Ecto neural progenitor cell (in vitro differentiated cells): ENCODE measurements at regions not wholly inside any gene's neighbourhood (a gene's known extent, or its start where the extent isn't known, plus 50 kb on each side); places are given as distances from the start of the nearest gene placed in this dataset.
"Not testable (repeated sequence)": the region's sequence is repeated elsewhere in the genome, so short reads cannot be mapped to it uniquely, and the experiment has no call there.

ENCODE experiments used
- DNase-seq: peaks from one replicate; pipeline ENCODE4 v3.0.0-alpha.2; 2018; ENCODE audit warnings: low spot score

GRCh38 chr7:142440906-142441411 lies 183.1 kb upstream of the PRSS58 start:
- DNase-seq, result no peak

GRCh38 chr7:142440219-142440905 lies 182.5 kb upstream of the PRSS58 start:
- DNase-seq, result no peak

GRCh38 chr7:142439739-142440138 lies 181.9 kb upstream of the PRSS58 start:
- DNase-seq, result no peak

GRCh38 chr7:142438923-142439515 lies 181.2 kb upstream of the PRSS58 start:
- no peak for DNase-seq

GRCh38 chr7:142438235-142438922 lies 180.5 kb upstream of the PRSS58 start:
- DNase-seq, result peak; percentile 61

- no peak for DNase-seq
These were observed 179.9 kb upstream of the PRSS58 start for GRCh38 chr7:142437741-142438140.

- DNase-seq, result no peak
These were observed 178.7 kb upstream of the PRSS58 start for GRCh38 chr7:142436601-142437000.

GRCh38 chr7:142435606-142436005 lies 177.7 kb upstream of the PRSS58 start:
- DNase-seq, result not testable (repeated sequence)

GRCh38 chr7:142434666-142435167 lies 176.9 kb upstream of the PRSS58 start:
- DNase-seq, result no peak

GRCh38 chr7:142434133-142434532 lies 176.3 kb upstream of the PRSS58 start:
- DNase-seq, result not testable (repeated sequence)

GRCh38 chr7:142432377-142432776 lies 174.5 kb upstream of the PRSS58 start:
- DNase-seq, result no peak

- no peak for DNase-seq
These were observed 173.6 kb upstream of the PRSS58 start for GRCh38 chr7:142431491-142431890.

GRCh38 chr7:142428094-142428493 lies 170.2 kb upstream of the PRSS58 start:
- no peak for DNase-seq

GRCh38 chr7:142425281-142425680 lies 167.4 kb upstream of the PRSS58 start:
- DNase-seq, result no peak

- no peak for DNase-seq
These were observed 164.8 kb upstream of the PRSS58 start for GRCh38 chr7:142422621-142423020.

- DNase-seq, result no peak
These were observed 162.9 kb upstream of the PRSS58 start for GRCh38 chr7:142420554-142421362.

- no peak for DNase-seq
These were observed 160.5 kb upstream of the PRSS58 start for GRCh38 chr7:142418326-142418725.

GRCh38 chr7:142414915-142415314 lies 157.1 kb upstream of the PRSS58 start:
- no peak for DNase-seq

- no peak for DNase-seq
These were observed 156.3 kb upstream of the PRSS58 start for GRCh38 chr7:142414135-142414534.

- no peak for DNase-seq
These were observed 155.6 kb upstream of the PRSS58 start for GRCh38 chr7:142413280-142414000.

- DNase-seq, result peak; percentile 60
These were observed 154.8 kb upstream of the PRSS58 start for GRCh38 chr7:142412551-142413193.
